G401.6 (cell line): ENCODE measurements at regions not wholly inside any gene's neighbourhood (a gene's known extent, or its start where the extent isn't known, plus 50 kb on each side); places are given as distances from the start of the nearest gene placed in this dataset.
"Not testable (repeated sequence)": the region's sequence is repeated elsewhere in the genome, so short reads cannot be mapped to it uniquely, and the experiment has no call there.

Experiments used
- FAIRE-seq: peaks from 2 replicates; lab custom pipeline; 2012; peaks lifted over from hg19 to GRCh38; lab: Jason Lieb, UNC

GRCh38 chr1:204782118-204782700 is 88.5 kb upstream of the NFASC start:
- FAIRE-seq: no peak

- FAIRE-seq: not testable (repeated sequence)
These were observed 85.6 kb upstream of the NFASC start for GRCh38 chr1:204785023-204785422.

- FAIRE-seq: no peak
These were observed 82.2 kb upstream of the NFASC start for GRCh38 chr1:204788470-204788869.

- no peak for FAIRE-seq
These were observed 79.0 kb upstream of the NFASC start for GRCh38 chr1:204791453-204792353.

- FAIRE-seq: no peak
These were observed 78.3 kb upstream of the NFASC start for GRCh38 chr1:204792354-204792692.

GRCh38 chr1:204793259-204793914 is 77.3 kb upstream of the NFASC start:
- FAIRE-seq: no peak

- not testable (repeated sequence) for FAIRE-seq
These were observed 73.8 kb upstream of the NFASC start for GRCh38 chr1:204796886-204797285.

- FAIRE-seq: no peak
These were observed 73.3 kb upstream of the NFASC start for GRCh38 chr1:204797401-204797800.

GRCh38 chr1:204799630-204800029 is 71.0 kb upstream of the NFASC start:
- no peak for FAIRE-seq

- no peak for FAIRE-seq
These were observed 69.5 kb upstream of the NFASC start for GRCh38 chr1:204801211-204801610.

GRCh38 chr1:204802401-204803175 is 68.1 kb upstream of the NFASC start:
- no peak for FAIRE-seq

GRCh38 chr1:204803607-204804006 is 67.1 kb upstream of the NFASC start:
- no peak for FAIRE-seq

GRCh38 chr1:204806943-204807687 is 63.5 kb upstream of the NFASC start:
- FAIRE-seq: no peak

GRCh38 chr1:204809488-204809887 is 61.2 kb upstream of the NFASC start:
- no peak for FAIRE-seq

GRCh38 chr1:204812842-204813241 is 57.8 kb upstream of the NFASC start:
- FAIRE-seq: no peak

- no peak for FAIRE-seq
These were observed 57.1 kb upstream of the NFASC start for GRCh38 chr1:204813522-204813921.

- FAIRE-seq: no peak
These were observed 56.3 kb upstream of the NFASC start for GRCh38 chr1:204814166-204814884.

- FAIRE-seq: no peak
These were observed 53.3 kb upstream of the NFASC start for GRCh38 chr1:204817341-204817740.

GRCh38 chr1:204818998-204819397 is 51.7 kb upstream of the NFASC start:
- no peak for FAIRE-seq

GRCh38 chr1:204819495-204819894 is 51.2 kb upstream of the NFASC start:
- no peak for FAIRE-seq
